Mesendoderm (in vitro differentiated cells): ENCODE measurements at regions not wholly inside any gene's neighbourhood (a gene's known extent, or its start where the extent isn't known, plus 50 kb on each side); places are given as distances from the start of the nearest gene placed in this dataset.
"Not testable (repeated sequence)": the region's sequence is repeated elsewhere in the genome, so short reads cannot be mapped to it uniquely, and the experiment has no call there.

Experiments
- DNase-seq: peaks from one replicate; pipeline ENCODE4 v3.0.0; 2013
- H2AK5ac ChIP-seq: 2 replicates; pipeline ENCODE4 v1.6.1; 2013; ENCODE audit warnings: low read length, inconsistent platforms
- H2BK120ac ChIP-seq: 2 replicates; pipeline ENCODE4 v1.6.1; 2013; ENCODE audit warnings: low read depth, mild to moderate bottlenecking, low read length, moderate library complexity, mixed read lengths
- H2BK15ac ChIP-seq: replicated peaks from 2 replicates; pipeline ENCODE4 v1.6.1; 2013; ENCODE audit warnings: low read depth, mild to moderate bottlenecking, moderate library complexity
- H2BK5ac ChIP-seq: 2 replicates; pipeline ENCODE4 v1.6.1; 2013; ENCODE audit warnings: low read length, inconsistent platforms
- H3K18ac ChIP-seq: 2 replicates; pipeline ENCODE4 v1.6.1; 2013; ENCODE audit warnings: mild to moderate bottlenecking, low read length, mixed read lengths
- H3K23ac ChIP-seq: one replicate; pipeline ENCODE4 v1.6.1; 2013; ENCODE audit warnings: low read length
- H3K27ac ChIP-seq: 2 replicates; pipeline ENCODE4 v1.5.1; 2013; ENCODE audit warnings: low read depth, mild to moderate bottlenecking, inconsistent platforms, low read length, moderate library complexity
- H3K27me3 ChIP-seq: 2 replicates; pipeline ENCODE4 v1.6.1; 2013; ENCODE audit warnings: low read length, control low read depth, mild to moderate bottlenecking, inconsistent platforms; ENCODE audit not compliant: insufficient read depth, poor library complexity
- H3K36me3 ChIP-seq: 2 replicates; pipeline ENCODE4 v1.6.1; 2013; ENCODE audit warnings: low read length, inconsistent platforms; ENCODE audit not compliant: control insufficient read depth, insufficient read depth
- H3K4ac ChIP-seq: one replicate; pipeline ENCODE4 v1.6.1; 2013; ENCODE audit warnings: low read depth, mild to moderate bottlenecking, low read length, moderate library complexity
- H3K4me1 ChIP-seq: 2 replicates; pipeline ENCODE4 v1.6.1; 2013; ENCODE audit warnings: low read depth, low read length, inconsistent platforms; ENCODE audit not compliant: control insufficient read depth
- H3K4me2 ChIP-seq: 2 replicates; pipeline ENCODE4 v1.6.1; 2013; ENCODE audit warnings: low read length
- H3K4me3 ChIP-seq: 2 replicates; pipeline ENCODE4 v1.5.1; 2013; ENCODE audit warnings: mild to moderate bottlenecking, low read length
- H3K56ac ChIP-seq: one replicate; pipeline ENCODE4 v1.6.1; 2013; ENCODE audit warnings: low read length
- H3K79me1 ChIP-seq: 2 replicates; pipeline ENCODE4 v1.6.1; 2013; ENCODE audit warnings: low read length, inconsistent platforms
- H3K79me2 ChIP-seq: 2 replicates; pipeline ENCODE4 v1.6.1; 2013; ENCODE audit warnings: mild to moderate bottlenecking, low read length; ENCODE audit not compliant: control insufficient read depth, insufficient read depth
- H3K9ac ChIP-seq: 2 replicates; pipeline ENCODE4 v1.6.1; 2013; ENCODE audit warnings: low read length, inconsistent platforms
- H4K5ac ChIP-seq: one replicate; pipeline ENCODE4 v1.6.1; 2013; ENCODE audit warnings: low read length
- H4K8ac ChIP-seq: one replicate; pipeline ENCODE4 v1.6.1; 2013; ENCODE audit warnings: low read depth, mild to moderate bottlenecking, control low read depth, low read length, moderate library complexity
- WGBS: extraction: QIAGEN DNeasy Blood & Tissue Kit; methylation state at CpG from one replicate; pipeline ENCODE4 v1.1.7; 2013; ENCODE audit warnings: low lambda C conversion rate, missing lambda C conversion rate; ENCODE audit not compliant: insufficient coverage; ENCODE audit errors: extremely low coverage; 5-methylcytosine and 5-hydroxymethylcytosine counted together

- not testable (repeated sequence) for H3K4ac ChIP-seq, H3K36me3 ChIP-seq, H3K4me1 ChIP-seq, H3K27me3 ChIP-seq, DNase-seq, H2AK5ac ChIP-seq, H3K18ac ChIP-seq, H4K5ac ChIP-seq, H2BK15ac ChIP-seq, H3K4me3 ChIP-seq, H2BK120ac ChIP-seq, H4K8ac ChIP-seq, H3K23ac ChIP-seq, H3K27ac ChIP-seq, H3K79me2 ChIP-seq, H3K56ac ChIP-seq, H3K79me1 ChIP-seq, H3K9ac ChIP-seq, H2BK5ac ChIP-seq, H3K4me2 ChIP-seq
- WGBS, result no CpG with 5 or more reads among the region's 10 CpGs
Observed at GRCh38 chr1:121007755-121008154, 118.2 kb downstream of the PPIAL4A start.

GRCh38 chr1:121008512-121009215, 119.1 kb downstream of the PPIAL4A start:
- H2AK5ac ChIP-seq, H3K4me2 ChIP-seq, H3K36me3 ChIP-seq, H3K18ac ChIP-seq, H2BK15ac ChIP-seq, H3K79me1 ChIP-seq, H3K23ac ChIP-seq, H3K79me2 ChIP-seq, H4K5ac ChIP-seq, H3K4ac ChIP-seq, H3K27ac ChIP-seq, H2BK120ac ChIP-seq, H3K4me3 ChIP-seq, H3K9ac ChIP-seq, DNase-seq, H4K8ac ChIP-seq, H3K56ac ChIP-seq, H3K27me3 ChIP-seq, H3K4me1 ChIP-seq, H2BK5ac ChIP-seq: not testable (repeated sequence)
- WGBS, result no CpG with 5 or more reads among the region's 46 CpGs

DNA sequence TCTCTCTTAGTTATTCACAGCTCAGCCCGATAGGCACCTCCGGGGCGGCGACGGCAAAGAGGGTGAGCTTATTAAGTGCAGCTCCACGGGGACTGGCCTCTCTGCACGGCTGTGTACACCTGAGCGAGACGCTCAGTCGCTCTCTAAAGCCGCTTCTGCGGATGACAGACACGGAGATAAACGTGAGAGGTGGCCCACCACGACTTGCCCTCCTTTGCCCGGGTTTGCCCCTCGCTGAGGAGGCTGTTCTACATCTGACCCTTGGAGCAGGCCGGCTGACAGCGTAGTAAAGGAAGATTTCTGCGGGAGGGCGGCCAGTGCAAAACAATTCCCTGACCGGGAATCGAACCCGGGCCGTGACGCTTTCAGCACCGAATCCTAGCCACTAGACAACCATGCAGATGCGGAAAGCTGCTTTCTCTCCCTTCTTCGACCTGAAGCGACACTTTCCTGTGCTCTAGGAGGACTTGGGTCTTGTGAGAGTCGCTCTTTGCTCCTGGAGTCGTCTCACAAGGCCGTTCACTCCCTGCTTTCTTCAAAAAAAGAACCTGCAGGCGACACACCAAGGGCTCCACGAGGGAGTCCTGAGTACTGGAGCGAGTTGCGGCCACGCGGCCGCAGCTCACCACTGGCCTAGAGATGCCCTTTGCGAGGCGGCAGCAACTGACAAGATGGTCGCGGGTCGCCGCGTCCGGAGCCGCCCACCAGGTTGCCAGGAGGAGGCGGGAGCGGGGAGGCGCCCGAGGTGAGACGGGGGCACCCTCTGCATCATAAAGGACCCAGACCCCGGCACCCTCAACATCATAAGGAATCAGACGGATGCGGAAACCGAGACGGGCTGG, 119.9 kb downstream of the PPIAL4A start:
- H4K5ac ChIP-seq, H2BK15ac ChIP-seq, H3K56ac ChIP-seq, H3K9ac ChIP-seq, H3K18ac ChIP-seq, H3K27me3 ChIP-seq, H2BK5ac ChIP-seq, H4K8ac ChIP-seq, H2BK120ac ChIP-seq, H3K79me1 ChIP-seq, H2AK5ac ChIP-seq, H3K4me2 ChIP-seq, H3K23ac ChIP-seq, H3K4ac ChIP-seq, H3K4me3 ChIP-seq, H3K4me1 ChIP-seq, H3K27ac ChIP-seq, H3K36me3 ChIP-seq, H3K79me2 ChIP-seq: not testable (repeated sequence)
- DNase-seq, result peak; percentile 45
- WGBS, result no CpG with 5 or more reads among the region's 59 CpGs

GRCh38 chr1:121010141-121010540, 120.6 kb downstream of the PPIAL4A start:
- H2BK15ac ChIP-seq, H4K8ac ChIP-seq, H3K4me2 ChIP-seq, H2BK120ac ChIP-seq, H3K79me2 ChIP-seq, H3K4me1 ChIP-seq, H3K27me3 ChIP-seq, H3K18ac ChIP-seq, H3K4ac ChIP-seq, H3K79me1 ChIP-seq, H2AK5ac ChIP-seq, H4K5ac ChIP-seq, H3K4me3 ChIP-seq, H3K23ac ChIP-seq, DNase-seq, H3K36me3 ChIP-seq, H3K9ac ChIP-seq, H3K56ac ChIP-seq, H2BK5ac ChIP-seq, H3K27ac ChIP-seq: not testable (repeated sequence)
- WGBS, result no CpG with 5 or more reads among the region's 22 CpGs

GRCh38 chr1:121013181-121013580, 123.6 kb downstream of the PPIAL4A start:
- H3K4me1 ChIP-seq, H3K23ac ChIP-seq, H3K27ac ChIP-seq, H4K5ac ChIP-seq, H3K36me3 ChIP-seq, H2BK5ac ChIP-seq, H3K4ac ChIP-seq, H3K27me3 ChIP-seq, H3K4me2 ChIP-seq, H3K79me1 ChIP-seq, H3K56ac ChIP-seq, H4K8ac ChIP-seq, H3K79me2 ChIP-seq, H2AK5ac ChIP-seq, H3K18ac ChIP-seq, H2BK15ac ChIP-seq, H3K4me3 ChIP-seq, H2BK120ac ChIP-seq, DNase-seq, H3K9ac ChIP-seq: not testable (repeated sequence)
- no CpG with 5 or more reads among the region's 1 CpG for WGBS
